MM.1S (cell line): ENCODE measurements at regions not wholly inside any gene's neighbourhood (a gene's known extent, or its start where the extent isn't known, plus 50 kb on each side); places are given as distances from the start of the nearest gene placed in this dataset.

Experiments
- DNase-seq: peaks from one replicate; pipeline ENCODE4 v3.0.0-alpha.2; 2015
- H2AFZ ChIP-seq: fragments of 300-600 bp; sonication (generic); 2 replicates; pipeline ENCODE4 v1.6.0; 2016; ENCODE audit warnings: antibody characterized with exemption, low read length
- H3F3A ChIP-seq: fragments of 300-600 bp; sonication (generic); 2 replicates; pipeline ENCODE4 v1.6.1; 2016; ENCODE audit warnings: mild to moderate bottlenecking, antibody characterized with exemption, low read length, moderate library complexity, mixed read lengths; ENCODE audit not compliant: insufficient read depth
- H3K27ac ChIP-seq: fragments of 300-600 bp; sonication (generic); 2 replicates; pipeline ENCODE4 v1.5.1; 2016; ENCODE audit warnings: mild to moderate bottlenecking, low read length
- H3K27me3 ChIP-seq: fragments of 300-600 bp; sonication (generic); replicated peaks from 2 replicates; pipeline ENCODE4 v1.6.0; 2016; ENCODE audit warnings: low read length; ENCODE audit not compliant: insufficient read depth
- H3K36me3 ChIP-seq: fragments of 300-600 bp; sonication (generic); replicated peaks from 2 replicates; pipeline ENCODE4 v1.6.1; 2016; ENCODE audit warnings: mild to moderate bottlenecking, low read length, mixed read lengths; ENCODE audit not compliant: insufficient read depth
- H3K4me1 ChIP-seq: fragments of 300-600 bp; sonication (generic); 2 replicates; pipeline ENCODE4 v1.6.1; 2016; ENCODE audit warnings: low read length, mixed read lengths
- H3K4me2 ChIP-seq: fragments of 300-600 bp; sonication (generic); 2 replicates; pipeline ENCODE4 v1.6.0; 2016; ENCODE audit warnings: low read depth, low read length
- H3K4me3 ChIP-seq: fragments of 300-600 bp; sonication (generic); 2 replicates; pipeline ENCODE4 v1.5.1; 2016; ENCODE audit warnings: low read length, mixed read lengths
- H3K79me2 ChIP-seq: fragments of 300-600 bp; sonication (generic); 2 replicates; pipeline ENCODE4 v1.6.1; 2016; ENCODE audit warnings: mixed run types, low read length, mixed read lengths
- H3K9ac ChIP-seq: fragments of 300-600 bp; sonication (generic); 2 replicates; pipeline ENCODE4 v1.6.1; 2016; ENCODE audit warnings: low read length, mixed read lengths
- H3K9me2 ChIP-seq: fragments of 300-600 bp; sonication (generic); replicated peaks from 2 replicates; pipeline ENCODE4 v1.6.1; 2016; ENCODE audit warnings: mild to moderate bottlenecking, low read length, mixed read lengths; ENCODE audit not compliant: insufficient read depth
- H3K9me3 ChIP-seq: fragments of 300-600 bp; sonication (generic); replicated peaks from 2 replicates; pipeline ENCODE4 v1.6.1; 2016; ENCODE audit warnings: mild to moderate bottlenecking, low read length, mixed read lengths; ENCODE audit not compliant: insufficient read depth
- H4K20me1 ChIP-seq: fragments of 300-600 bp; sonication (generic); 2 replicates; pipeline ENCODE4 v1.6.1; 2016; ENCODE audit warnings: mild to moderate bottlenecking, low read length, moderate library complexity, mixed read lengths; ENCODE audit not compliant: insufficient read depth
- EZH2 ChIP-seq: fragments of 300-600 bp; sonication (generic); optimal IDR thresholded peaks from 2 replicates; pipeline ENCODE3; 2017; ENCODE audit warnings: low read depth, mild to moderate bottlenecking, antibody characterized with exemption, low read length, mixed read lengths
- EZH2phosphoT487 ChIP-seq: fragments of 300-600 bp; sonication (generic); IDR thresholded peaks from 2 replicates; pipeline ENCODE4 v1.6.1; 2018; ENCODE audit warnings: antibody characterized with exemption, low read length
- TF ChIP-seq, protein P1 (sequence below): fragments of 300-600 bp; sonication (generic); IDR thresholded peaks from 2 replicates; pipeline ENCODE4 v1.5.1; 2016; ENCODE audit warnings: antibody characterized with exemption, low read length, mixed read lengths

DNA sequence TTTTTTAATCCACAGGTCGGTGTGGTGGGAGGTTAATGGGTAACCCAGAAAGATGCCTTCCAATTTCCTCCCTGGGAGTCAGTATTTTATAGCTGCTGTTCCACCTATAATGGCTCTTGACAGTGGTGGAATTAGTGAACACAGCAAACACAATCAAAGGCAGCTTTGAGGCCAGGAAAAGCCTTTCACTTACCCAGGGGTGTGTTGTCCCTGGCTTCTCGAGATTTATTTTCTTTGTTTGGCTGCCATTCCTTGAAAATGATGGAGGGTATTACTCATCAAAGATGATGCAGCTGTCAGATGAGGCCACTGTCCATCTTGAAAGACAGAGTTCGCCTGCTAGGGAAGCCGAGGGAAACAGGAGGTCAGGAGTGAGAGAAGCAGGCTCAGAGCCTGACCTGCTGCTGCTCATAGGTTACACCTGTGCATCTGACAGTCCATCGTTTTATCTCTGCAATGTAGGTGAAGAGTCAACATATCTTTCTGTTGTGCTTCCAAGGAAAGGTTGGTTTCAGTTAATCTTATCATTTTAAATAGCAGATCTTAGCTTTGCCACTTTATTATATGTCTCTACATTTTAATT lies 221.6 kb downstream of the XPNPEP1 start:
- no peak overlapping the region for H2AFZ ChIP-seq
- no peak for DNase-seq

DNA sequence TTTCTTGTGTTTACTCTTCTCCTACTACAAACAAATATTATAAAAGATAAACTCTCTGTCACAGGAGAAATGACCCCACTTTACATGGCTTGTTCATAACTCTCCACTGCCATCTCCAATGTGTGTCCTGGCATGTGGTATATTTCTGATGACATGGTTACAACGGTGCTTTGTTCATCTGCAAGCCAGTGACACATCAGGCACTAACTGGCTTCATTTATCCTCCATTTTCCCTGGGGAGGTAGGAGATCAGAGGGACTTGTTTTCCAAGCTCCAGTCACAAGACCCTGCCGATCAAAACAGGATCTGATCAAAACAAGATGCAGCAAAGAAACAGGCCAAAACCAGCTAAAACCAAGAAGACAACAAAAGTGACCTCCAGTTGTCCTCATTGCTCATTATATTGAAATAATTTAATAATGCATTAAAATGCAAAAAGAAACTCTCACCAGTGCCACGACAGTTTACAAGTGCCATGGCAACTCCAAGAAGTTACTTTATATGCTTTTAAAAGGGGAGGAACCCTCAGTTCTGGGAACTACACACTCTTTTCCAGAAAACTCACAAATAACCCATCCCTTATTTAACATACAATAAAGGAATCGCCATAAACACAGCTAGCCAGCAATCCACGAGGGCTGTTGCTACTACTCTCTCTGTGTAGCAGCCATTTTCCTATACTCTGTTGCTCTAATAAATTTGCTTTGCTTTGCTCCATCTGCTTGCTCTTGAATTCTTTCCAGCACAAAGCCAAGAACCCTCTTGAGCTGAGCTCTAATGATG lies 224.2 kb downstream of the XPNPEP1 start:
- Histone ChIP-seq H3K79me2 (no peaks in the 10 kb centered on the region), H3K9me3 (no peaks in the 10 kb centered on the region), H2AFZ (no peak overlapping the region), H3K4me3 (no peak overlapping the region), H3F3A (no peaks in the 10 kb centered on the region), H3K4me1 (no peaks in the 10 kb centered on the region), H3K9ac (no peak overlapping the region), H3K4me2 (no peak overlapping the region), H3K9me2 (no peaks in the 10 kb centered on the region), H3K36me3 (no peaks in the 10 kb centered on the region), H4K20me1 (no peaks in the 10 kb centered on the region), H3K27me3 (no peaks in the 10 kb centered on the region), H3K27ac (no peak overlapping the region)
- no peak for DNase-seq
- TF ChIP-seq EZH2phosphoT487 (no peak), EZH2 (no peak)
- TF ChIP-seq, protein P1, sequence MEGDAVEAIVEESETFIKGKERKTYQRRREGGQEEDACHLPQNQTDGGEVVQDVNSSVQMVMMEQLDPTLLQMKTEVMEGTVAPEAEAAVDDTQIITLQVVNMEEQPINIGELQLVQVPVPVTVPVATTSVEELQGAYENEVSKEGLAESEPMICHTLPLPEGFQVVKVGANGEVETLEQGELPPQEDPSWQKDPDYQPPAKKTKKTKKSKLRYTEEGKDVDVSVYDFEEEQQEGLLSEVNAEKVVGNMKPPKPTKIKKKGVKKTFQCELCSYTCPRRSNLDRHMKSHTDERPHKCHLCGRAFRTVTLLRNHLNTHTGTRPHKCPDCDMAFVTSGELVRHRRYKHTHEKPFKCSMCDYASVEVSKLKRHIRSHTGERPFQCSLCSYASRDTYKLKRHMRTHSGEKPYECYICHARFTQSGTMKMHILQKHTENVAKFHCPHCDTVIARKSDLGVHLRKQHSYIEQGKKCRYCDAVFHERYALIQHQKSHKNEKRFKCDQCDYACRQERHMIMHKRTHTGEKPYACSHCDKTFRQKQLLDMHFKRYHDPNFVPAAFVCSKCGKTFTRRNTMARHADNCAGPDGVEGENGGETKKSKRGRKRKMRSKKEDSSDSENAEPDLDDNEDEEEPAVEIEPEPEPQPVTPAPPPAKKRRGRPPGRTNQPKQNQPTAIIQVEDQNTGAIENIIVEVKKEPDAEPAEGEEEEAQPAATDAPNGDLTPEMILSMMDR = no peak

More for the DNA sequence above, 221.6 kb downstream of the XPNPEP1 start:
- Histone ChIP-seq H3K27ac (no peak overlapping the region), H3K27me3 (no peaks in the 10 kb centered on the region), H3K9ac (no peak overlapping the region), H3F3A (no peaks in the 10 kb centered on the region), H3K79me2 (no peaks in the 10 kb centered on the region), H3K36me3 (no peaks in the 10 kb centered on the region), H3K9me3 (no peaks in the 10 kb centered on the region), H4K20me1 (no peaks in the 10 kb centered on the region), H3K4me2 (no peak overlapping the region), H3K4me3 (no peak overlapping the region), H3K9me2 (no peaks in the 10 kb centered on the region), H3K4me1 (no peaks in the 10 kb centered on the region)
- TF ChIP-seq, protein P1 = no peak
- no peak for TF ChIP-seq EZH2phosphoT487
- TF ChIP-seq EZH2 = no peak

DNA sequence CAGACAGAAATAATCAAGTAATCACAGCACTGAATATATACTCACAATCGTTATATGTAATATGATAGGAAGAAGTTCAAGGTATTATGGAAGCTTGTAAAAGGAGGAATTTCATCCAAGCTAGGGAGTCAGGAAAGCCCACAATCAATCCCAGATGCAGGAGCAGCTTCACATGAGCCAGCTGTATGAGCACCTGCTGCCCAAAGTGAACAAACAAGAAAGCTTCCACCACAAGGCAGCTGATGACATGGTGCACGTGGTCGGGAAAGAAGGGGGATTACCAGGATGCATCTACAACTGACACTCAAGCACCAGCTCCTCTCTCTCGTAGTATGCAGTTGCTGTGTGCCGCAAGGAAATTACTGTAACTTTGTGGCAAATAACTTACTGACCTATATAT lies 225.2 kb downstream of the XPNPEP1 start:
- DNase-seq = no peak
- no peaks in the 10 kb centered on the region for H3F3A ChIP-seq
- H3K9me2 ChIP-seq = no peaks in the 10 kb centered on the region
- H3K9me3 ChIP-seq = no peaks in the 10 kb centered on the region
- no peaks in the 10 kb centered on the region for H3K79me2 ChIP-seq
- H2AFZ ChIP-seq = no peak overlapping the region
- H4K20me1 ChIP-seq = no peaks in the 10 kb centered on the region
- H3K4me1 ChIP-seq = no peaks in the 10 kb centered on the region
- no peak overlapping the region for H3K27ac ChIP-seq
- H3K4me3 ChIP-seq = no peak overlapping the region
- TF ChIP-seq, protein P1 = no peak
- TF ChIP-seq EZH2phosphoT487 = no peak
- TF ChIP-seq EZH2 = no peak
- no peaks in the 10 kb centered on the region for H3K27me3 ChIP-seq
- H3K36me3 ChIP-seq = no peaks in the 10 kb centered on the region
- H3K9ac ChIP-seq = no peak overlapping the region
- no peak overlapping the region for H3K4me2 ChIP-seq
